GM21786 (cell line): ENCODE measurements at regions not wholly inside any gene's neighbourhood (a gene's known extent, or its start where the extent isn't known, plus 50 kb on each side); places are given as distances from the start of the nearest gene placed in this dataset.
A peak's percentile ranks its signal among the peaks of the same experiment; 100 is the strongest.

Source experiments
- ATAC-seq: cut with Tn5 transposase; IDR thresholded peaks from one replicate; pipeline ENCODE4 v1.9.1; 2021; ENCODE audit not compliant: unreplicated experiment

DNA sequence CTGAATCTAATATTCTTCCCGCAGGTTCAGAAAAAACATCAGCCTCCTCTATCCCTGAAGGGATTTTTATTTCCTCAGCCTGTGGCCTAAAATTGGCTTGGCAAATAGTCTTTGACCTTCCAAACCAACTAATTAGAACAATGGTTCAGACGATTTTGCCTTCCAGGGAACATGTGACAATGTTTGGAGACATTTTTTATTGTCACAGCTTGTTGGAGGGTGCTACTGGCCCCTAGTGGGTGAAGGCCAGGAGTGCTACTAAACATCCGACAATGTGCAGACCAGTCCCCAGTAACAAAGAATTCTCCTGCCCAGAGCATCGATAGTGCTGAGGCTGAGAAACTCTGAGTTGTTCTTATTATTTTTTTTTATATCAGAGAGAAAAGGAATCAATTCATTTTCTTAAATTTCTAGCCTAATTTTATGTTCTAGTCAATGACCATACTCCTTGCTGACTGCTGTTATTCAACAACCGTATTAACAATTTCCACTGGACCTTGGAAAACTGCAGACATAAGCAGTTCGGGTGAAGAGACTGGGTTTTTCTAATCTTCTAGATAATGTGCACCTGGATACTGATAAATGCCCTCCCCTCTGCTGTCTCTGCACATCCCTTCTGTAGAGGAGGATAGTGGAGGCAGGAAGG lies 280.7 kb downstream of the LMX1A start:
- ATAC-seq, result no peak

GRCh38 chr1:165073185-165074007 lies 283.1 kb downstream of the LMX1A start:
- peak; percentile 51 for ATAC-seq

DNA sequence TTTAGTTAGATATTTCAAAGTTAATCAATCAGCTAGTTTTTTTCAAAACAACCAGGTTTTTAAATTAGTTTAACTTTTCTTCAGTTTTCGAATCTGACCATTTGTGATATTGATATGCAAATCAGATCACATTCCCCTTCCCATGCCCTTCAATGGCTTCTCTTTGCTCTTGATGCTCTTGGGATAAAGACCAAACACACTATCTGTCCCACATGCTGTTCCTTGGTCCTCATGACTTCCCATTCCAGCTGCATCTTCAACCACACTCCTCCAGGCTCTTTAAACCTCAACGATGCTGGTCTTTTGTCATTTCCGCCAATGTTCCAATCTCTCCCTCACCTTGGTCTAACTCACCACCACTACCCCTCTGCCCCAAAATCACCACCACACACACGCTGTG lies 285.8 kb downstream of the LMX1A start:
- ATAC-seq, result no peak

GRCh38 chr1:165069829-165070228 lies 286.7 kb downstream of the LMX1A start:
- no peak for ATAC-seq

GRCh38 chr1:165068741-165069140 lies 287.8 kb downstream of the LMX1A start:
- ATAC-seq, result no peak

DNA sequence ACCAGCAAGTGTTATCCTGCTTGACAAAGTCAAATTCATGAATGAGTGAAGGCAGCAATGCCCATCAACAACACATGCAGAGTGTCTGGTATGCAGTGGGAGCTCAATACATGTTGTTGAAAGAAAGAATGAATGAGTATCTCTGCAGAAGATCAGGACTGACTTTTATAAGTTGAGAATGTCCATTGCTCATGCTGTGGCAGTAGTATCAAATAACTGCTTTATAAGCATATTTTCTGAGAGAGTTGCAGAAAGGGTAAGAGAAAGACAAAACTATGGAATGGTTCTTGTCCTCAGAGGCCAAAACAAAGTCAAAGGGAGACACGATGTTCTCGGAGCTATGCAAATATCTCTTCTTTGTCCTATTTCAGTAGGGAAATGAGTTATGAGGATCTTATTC lies 288.7 kb downstream of the LMX1A start:
- no peak for ATAC-seq

DNA sequence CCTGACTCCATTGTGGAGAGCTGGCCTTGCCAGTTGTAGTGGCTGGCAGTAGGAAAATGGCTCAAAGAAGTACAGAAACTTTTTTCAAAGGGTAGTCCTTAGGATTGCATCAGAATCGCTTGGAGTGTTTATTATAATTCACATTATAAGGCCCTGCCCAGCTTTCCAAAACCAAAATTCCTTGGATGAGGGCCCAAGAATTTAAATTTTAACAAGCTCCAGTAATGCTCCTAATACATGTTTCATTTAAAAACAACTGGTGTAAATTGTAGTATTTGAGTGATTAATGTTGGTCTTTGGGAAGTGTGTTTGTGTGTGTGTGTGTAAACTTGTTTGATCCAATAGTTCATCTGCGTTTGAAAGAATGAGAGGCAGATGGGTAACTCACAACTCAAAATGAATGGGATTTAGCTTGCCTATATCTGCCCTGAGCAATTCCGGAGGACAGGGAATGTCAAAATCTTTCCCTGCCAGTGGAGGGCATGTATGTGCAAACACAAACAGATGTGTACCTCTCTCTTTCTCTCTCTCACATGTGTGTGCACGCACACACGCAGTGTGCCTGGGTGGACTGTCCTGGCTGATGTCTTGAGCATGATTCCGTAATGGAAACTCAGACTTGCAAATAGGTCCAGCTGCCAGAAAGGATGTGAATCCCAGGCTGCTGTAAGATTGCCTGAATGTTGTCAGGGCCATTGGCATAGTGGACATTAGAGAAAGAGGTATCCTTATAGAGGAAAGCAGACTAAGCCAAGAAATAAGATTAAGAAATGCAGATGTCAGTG lies 293.1 kb downstream of the LMX1A start:
- ATAC-seq, result no peak

- no peak for ATAC-seq
Observed at GRCh38 chr1:165062346-165062745, 294.2 kb downstream of the LMX1A start.

- no peak for ATAC-seq
Observed at GRCh38 chr1:165060285-165060793, 296.2 kb downstream of the LMX1A start.

- ATAC-seq, result no peak
Observed at GRCh38 chr1:165057956-165058355, 298.6 kb downstream of the LMX1A start.

DNA sequence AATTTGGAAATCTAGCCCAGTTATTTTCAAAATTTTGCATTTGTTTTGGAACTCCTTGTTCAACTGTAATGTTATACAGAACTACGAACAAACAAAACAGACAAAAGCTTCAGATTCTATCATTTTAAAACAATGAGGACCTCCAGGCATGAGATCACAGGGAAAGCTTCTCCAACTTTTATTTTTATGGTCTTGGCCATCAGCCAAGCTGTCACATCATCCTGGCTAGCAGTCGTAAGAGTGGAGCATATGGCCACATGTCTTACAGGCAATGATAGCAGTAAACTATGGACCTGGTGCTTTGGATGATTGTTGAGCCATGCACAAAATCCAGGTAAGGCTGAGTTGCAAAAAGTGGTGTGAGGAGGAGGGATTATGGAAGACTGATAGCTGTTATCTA lies 299.6 kb downstream of the LMX1A start:
- ATAC-seq, result no peak

- no peak for ATAC-seq
Observed at GRCh38 chr1:165055581-165055980, 300.9 kb downstream of the LMX1A start.

- no peak for ATAC-seq
Observed at GRCh38 chr1:165054627-165055026, 301.9 kb downstream of the LMX1A start.

DNA sequence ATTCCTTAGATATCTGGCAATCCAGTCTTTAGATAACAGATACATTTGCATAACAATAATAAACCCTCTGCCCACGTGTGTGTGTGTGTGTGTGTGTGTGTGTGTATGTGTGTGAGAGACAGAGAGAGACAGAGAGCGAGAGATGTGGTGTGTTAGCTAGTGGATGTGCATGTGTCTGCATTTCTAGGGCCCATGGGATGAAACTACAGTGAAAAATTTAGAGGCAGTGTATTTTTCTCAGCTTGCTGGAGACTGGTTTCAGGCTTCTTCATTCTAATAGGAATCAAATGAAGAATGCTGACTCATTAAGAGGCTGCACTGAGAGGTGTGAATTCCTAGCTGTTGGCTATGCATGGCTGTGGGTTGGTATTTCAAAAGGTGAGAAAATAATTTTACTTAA lies 303.2 kb downstream of the LMX1A start:
- ATAC-seq, result no peak

DNA sequence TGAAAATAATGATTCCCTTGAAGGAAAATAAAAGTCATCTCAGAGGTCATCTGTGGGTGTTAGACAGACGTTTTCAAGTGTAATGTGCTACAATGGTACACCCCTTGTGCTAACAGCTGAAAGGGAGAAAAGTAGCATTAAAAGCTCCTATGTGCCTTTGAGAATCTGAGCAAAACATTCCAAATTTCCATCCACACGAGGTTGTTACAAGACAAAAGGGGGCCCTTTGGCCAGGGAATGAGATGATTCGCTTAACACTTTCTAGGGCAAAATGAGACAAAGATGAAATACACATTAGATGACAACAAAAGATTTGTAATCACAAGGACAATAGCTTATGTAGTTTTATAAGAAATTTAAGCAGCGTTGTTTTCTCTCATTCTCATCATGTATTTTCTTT lies 303.6 kb downstream of the LMX1A start:
- no peak for ATAC-seq

DNA sequence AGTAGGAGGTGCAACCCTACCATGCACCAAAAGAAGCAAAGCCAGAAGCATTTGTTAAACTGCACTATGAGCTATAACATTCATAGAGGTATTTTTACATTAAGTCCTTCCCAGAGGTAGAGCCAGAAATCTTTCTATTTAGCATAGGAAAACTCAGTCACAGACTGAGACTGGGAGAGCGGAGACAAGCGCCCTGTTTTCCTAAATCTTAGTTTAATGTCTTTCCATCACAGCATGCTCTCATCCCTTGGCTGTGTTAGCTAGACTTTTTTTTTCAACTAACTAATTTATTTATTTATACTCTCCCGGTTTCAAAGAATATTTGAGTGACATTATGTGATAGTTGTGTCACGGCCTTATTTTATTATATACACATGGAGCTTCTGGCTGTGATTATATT lies 304.1 kb downstream of the LMX1A start:
- no peak for ATAC-seq

GRCh38 chr1:165050246-165050645 lies 306.3 kb downstream of the LMX1A start:
- ATAC-seq, result no peak

GRCh38 chr1:165047994-165048393 lies 308.5 kb downstream of the LMX1A start:
- ATAC-seq, result no peak

DNA sequence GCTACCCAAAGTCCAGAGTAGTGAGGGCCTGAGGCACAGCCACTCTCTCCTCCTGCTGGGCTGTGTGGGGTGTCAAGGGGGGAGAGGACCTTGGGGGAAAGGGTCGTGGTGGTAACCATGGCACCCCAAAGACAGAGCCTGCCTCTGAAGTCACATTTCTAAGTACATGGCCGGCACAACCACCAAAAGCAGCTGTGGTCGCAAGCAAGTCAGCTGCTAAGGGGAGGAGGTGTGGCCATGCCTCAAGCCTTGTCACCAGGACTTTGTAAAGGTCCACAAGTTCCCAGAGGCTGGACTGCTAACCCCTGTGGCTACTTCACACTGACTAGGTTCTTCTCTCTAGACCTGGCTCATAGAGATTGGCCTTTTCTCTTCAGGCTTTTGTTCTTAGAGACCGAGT lies 310.6 kb downstream of the LMX1A start:
- no peak for ATAC-seq

GRCh38 chr1:165040641-165041040 lies 315.9 kb downstream of the LMX1A start:
- no peak for ATAC-seq

- no peak for ATAC-seq
Observed at GRCh38 chr1:165039996-165040395, 316.5 kb downstream of the LMX1A start.

GRCh38 chr1:165036403-165036802 lies 320.1 kb downstream of the LMX1A start:
- ATAC-seq, result no peak
